H9 (cell line): ENCODE measurements at regions not wholly inside any gene's neighbourhood (a gene's known extent, or its start where the extent isn't known, plus 50 kb on each side); places are given as distances from the start of the nearest gene placed in this dataset.

Experiments
- DNase-seq: peaks from one replicate; pipeline ENCODE4 v3.0.0-alpha.2; 2017
- H2AFZ ChIP-seq: one replicate; pipeline ENCODE4 v1.6.1; 2013; ENCODE audit warnings: mild to moderate bottlenecking, low read length, control low read depth, moderate library complexity
- H2AK5ac ChIP-seq: 2 replicates; pipeline ENCODE4 v1.6.1; 2013; ENCODE audit warnings: low read length, control low read depth, mixed read lengths; ENCODE audit not compliant: insufficient read length
- H2BK120ac ChIP-seq: one replicate; pipeline ENCODE4 v1.6.1; 2013; ENCODE audit warnings: low read depth, mild to moderate bottlenecking, low read length, control low read depth, inconsistent platforms; ENCODE audit not compliant: poor library complexity, severe bottlenecking
- H2BK12ac ChIP-seq: 2 replicates; pipeline ENCODE4 v1.6.1; 2013; ENCODE audit warnings: low read length, control low read depth, mixed read lengths, low read depth; ENCODE audit not compliant: insufficient read length
- H2BK15ac ChIP-seq: 2 replicates; pipeline ENCODE4 v1.6.1; 2013; ENCODE audit warnings: low read depth, low read length, control low read depth
- H2BK20ac ChIP-seq: one replicate; pipeline ENCODE4 v1.6.1; 2013; ENCODE audit warnings: low read depth, mild to moderate bottlenecking, low read length, control low read depth, inconsistent platforms; ENCODE audit not compliant: poor library complexity, severe bottlenecking
- H2BK5ac ChIP-seq: 2 replicates; pipeline ENCODE4 v1.6.1; 2013; ENCODE audit warnings: low read length, control low read depth, mixed read lengths; ENCODE audit not compliant: insufficient read length
- H3K14ac ChIP-seq: 2 replicates; pipeline ENCODE4 v1.6.1; 2013; ENCODE audit warnings: low read length, control low read depth; ENCODE audit not compliant: insufficient read depth
- H3K18ac ChIP-seq: 2 replicates; pipeline ENCODE4 v1.6.1; 2013; ENCODE audit warnings: low read depth, mild to moderate bottlenecking, mixed read lengths, low read length, control low read depth; ENCODE audit not compliant: insufficient read length
- H3K23ac ChIP-seq: 2 replicates; pipeline ENCODE4 v1.6.1; 2013; ENCODE audit warnings: low read length, control low read depth, mixed read lengths, low read depth; ENCODE audit not compliant: insufficient read length
- H3K23me2 ChIP-seq: 2 replicates; pipeline ENCODE4 v1.6.1; 2013; ENCODE audit warnings: low read depth, mild to moderate bottlenecking, mixed read lengths, low read length, control low read depth; ENCODE audit not compliant: insufficient read length, poor library complexity, severe bottlenecking
- H3K27ac ChIP-seq: 2 replicates; pipeline ENCODE4 v1.5.1; 2013; ENCODE audit warnings: low read length, control low read depth, mixed read lengths, low read depth; ENCODE audit not compliant: insufficient read length
- H3K27me3 ChIP-seq: 2 replicates; pipeline ENCODE4 v1.6.1; 2013; ENCODE audit warnings: low read length, control low read depth, inconsistent platforms; ENCODE audit not compliant: insufficient read depth
- H3K4ac ChIP-seq: 2 replicates; pipeline ENCODE4 v1.6.1; 2013; ENCODE audit warnings: low read depth, mild to moderate bottlenecking, control low read depth, inconsistent platforms, low read length, moderate library complexity
- H3K4me1 ChIP-seq: 2 replicates; pipeline ENCODE4 v1.6.1; 2013; ENCODE audit warnings: low read length, control low read depth, inconsistent platforms; ENCODE audit not compliant: insufficient read depth
- H3K4me2 ChIP-seq: 2 replicates; pipeline ENCODE4 v1.6.1; 2013; ENCODE audit warnings: low read length, control low read depth, mixed read lengths; ENCODE audit not compliant: insufficient read length, insufficient read depth
- H3K56ac ChIP-seq: 2 replicates; pipeline ENCODE4 v1.6.1; 2013; ENCODE audit warnings: low read depth, mild to moderate bottlenecking, mixed read lengths, low read length, control low read depth; ENCODE audit not compliant: insufficient read length
- H3K79me1 ChIP-seq: 2 replicates; pipeline ENCODE4 v1.6.1; 2013; ENCODE audit warnings: low read depth, mild to moderate bottlenecking, moderate library complexity, low read length, control low read depth, inconsistent platforms; ENCODE audit not compliant: insufficient read depth, poor library complexity, severe bottlenecking
- H3K79me2 ChIP-seq: 2 replicates; pipeline ENCODE4 v1.6.1; 2013; ENCODE audit warnings: low read length, control low read depth, inconsistent platforms; ENCODE audit not compliant: insufficient read depth
- H3K9ac ChIP-seq: 2 replicates; pipeline ENCODE4 v1.6.1; 2013; ENCODE audit warnings: low read length, control low read depth, mixed read lengths; ENCODE audit not compliant: insufficient read length; ENCODE audit errors: extremely low read depth
- H3K9me3 ChIP-seq: one replicate; pipeline ENCODE4 v1.6.1; 2013; ENCODE audit warnings: low read depth, low read length, inconsistent platforms; ENCODE audit not compliant: control insufficient read depth
- H3T11ph ChIP-seq: one replicate; pipeline ENCODE4 v1.6.1; 2013; ENCODE audit warnings: mild to moderate bottlenecking, low read length, control low read depth, inconsistent platforms
- H4K20me1 ChIP-seq: one replicate; pipeline ENCODE4 v1.6.1; 2013; ENCODE audit not compliant: control insufficient read depth, insufficient read length, insufficient read depth
- H4K5ac ChIP-seq: 2 replicates; pipeline ENCODE4 v1.6.1; 2013; ENCODE audit warnings: low read depth, mild to moderate bottlenecking, mixed read lengths, low read length, control low read depth; ENCODE audit not compliant: insufficient read length
- H4K8ac ChIP-seq: replicated peaks from 2 replicates; pipeline ENCODE4 v1.6.1; 2013; ENCODE audit warnings: low read length, control low read depth, mixed read lengths, low read depth; ENCODE audit not compliant: insufficient read length
- H4K91ac ChIP-seq: 2 replicates; pipeline ENCODE4 v1.6.1; 2013; ENCODE audit warnings: low read depth, mild to moderate bottlenecking, moderate library complexity, mixed read lengths, low read length, control low read depth; ENCODE audit not compliant: insufficient read length
- H3K27ac Mint-ChIP-seq, 3 experiments: 2 replicates in 2 of 3; 3 replicates in 1 of 3; pipeline ENCODE4 v1.8.0; 2020 to 2021; ENCODE audit warnings: mixed read lengths in 3 of 3, mild to moderate bottlenecking in 1 of 3, moderate library complexity in 1 of 3
- H3K27me3 Mint-ChIP-seq: 2 replicates; pipeline ENCODE4 v1.8.0; 2021; ENCODE audit warnings: low read depth, mild to moderate bottlenecking, moderate library complexity, mixed read lengths
- H3K36me3 Mint-ChIP-seq, 3 experiments: 2 replicates in 2 of 3; 3 replicates in 1 of 3; pipeline ENCODE4 v1.8.0; 2020 to 2021; ENCODE audit warnings: low read depth in 3 of 3, mixed read lengths in 3 of 3; ENCODE audit not compliant: insufficient read depth in 1 of 3
- H3K4me1 Mint-ChIP-seq, 2 experiments: 2 replicates each; pipeline ENCODE4 v1.8.0; 2020; ENCODE audit warnings: mixed read lengths in 2 of 2
- H3K4me3 Mint-ChIP-seq, 2 experiments: 2 replicates in 1 of 2; 3 replicates in 1 of 2; pipeline ENCODE4 v1.8.0; 2020 to 2021; ENCODE audit warnings: mild to moderate bottlenecking in 2 of 2, mixed read lengths in 2 of 2, moderate library complexity in 1 of 2
- H3K9me3 Mint-ChIP-seq, 2 experiments: 2 replicates in 1 of 2; 3 replicates in 1 of 2; pipeline ENCODE4 v1.8.0; 2020; ENCODE audit warnings: mild to moderate bottlenecking in 2 of 2, mixed read lengths in 2 of 2, moderate library complexity in 1 of 2
- CTCF ChIP-seq: fragments of 200-600 bp; sonication (generic); conservative IDR thresholded peaks from 3 replicates; pipeline ENCODE4 v1.8.0; 2021; ENCODE audit warnings: antibody characterized with exemption, mild to moderate bottlenecking
- WGBS: extraction: QIAGEN DNeasy Blood & Tissue Kit; methylation state at CpG from one replicate; pipeline ENCODE4 v1.1.7; 2013; ENCODE audit warnings: missing lambda C conversion rate, low lambda C conversion rate, mixed read lengths; ENCODE audit not compliant: insufficient read length; ENCODE audit errors: extremely low coverage; 5-methylcytosine and 5-hydroxymethylcytosine counted together

GRCh38 chr2:12317286-12317685 is 399.4 kb upstream of the TRIB2 start:
- DNase-seq: no peak
- Histone ChIP-seq H3K14ac (no peak overlapping the region), H2BK120ac (no peak overlapping the region), H3K4me2 (no peak overlapping the region), H3K18ac (no peak overlapping the region), H3K9ac (no peak overlapping the region), H4K8ac (no peak overlapping the region), H2BK5ac (no peak overlapping the region), H3K27me3 (no peaks in the 10 kb centered on the region), H2BK15ac (no peak overlapping the region), H3K23ac (no peak overlapping the region), H3K79me1 (no peaks in the 10 kb centered on the region), H3K4me1 (peaks cover 9% of the 10 kb centered on the region; the same call in 1 of the 2 replicates), H3K4ac (no peak overlapping the region), H3K56ac (no peak overlapping the region), H2BK12ac (no peak overlapping the region), H3K23me2 (no peaks in the 10 kb centered on the region), H3K79me2 (no peaks in the 10 kb centered on the region), H4K20me1 (no peaks in the 10 kb centered on the region), H2AFZ (no peak overlapping the region), H3K27ac (no peak overlapping the region), H2BK20ac (no peak overlapping the region), H4K5ac (no peak overlapping the region), H3T11ph (no peak overlapping the region), H3K9me3 (no peaks in the 10 kb centered on the region), H4K91ac (no peak overlapping the region), H2AK5ac (no peak overlapping the region)
- Mint-ChIP-seq H3K36me3 (no peaks in the 10 kb centered on the region), H3K4me3 (no peak overlapping the region), H3K4me1 (peaks cover 23 to 43% of the 10 kb centered on the region in 2 experiments), H3K27me3 (no peaks in the 10 kb centered on the region; the same call in 1 of the 2 replicates), H3K27ac (no peak overlapping the region), H3K9me3 (no peaks in the 10 kb centered on the region)
- no CpG with 5 or more reads among the region's 3 CpGs for WGBS
- TF ChIP-seq CTCF: no peak
